ENCODE measurements at regions not wholly inside any gene's neighbourhood (a gene's known extent, or its start where the extent isn't known, plus 50 kb on each side); places are given as distances from the start of the nearest gene placed in this dataset.

DNA sequence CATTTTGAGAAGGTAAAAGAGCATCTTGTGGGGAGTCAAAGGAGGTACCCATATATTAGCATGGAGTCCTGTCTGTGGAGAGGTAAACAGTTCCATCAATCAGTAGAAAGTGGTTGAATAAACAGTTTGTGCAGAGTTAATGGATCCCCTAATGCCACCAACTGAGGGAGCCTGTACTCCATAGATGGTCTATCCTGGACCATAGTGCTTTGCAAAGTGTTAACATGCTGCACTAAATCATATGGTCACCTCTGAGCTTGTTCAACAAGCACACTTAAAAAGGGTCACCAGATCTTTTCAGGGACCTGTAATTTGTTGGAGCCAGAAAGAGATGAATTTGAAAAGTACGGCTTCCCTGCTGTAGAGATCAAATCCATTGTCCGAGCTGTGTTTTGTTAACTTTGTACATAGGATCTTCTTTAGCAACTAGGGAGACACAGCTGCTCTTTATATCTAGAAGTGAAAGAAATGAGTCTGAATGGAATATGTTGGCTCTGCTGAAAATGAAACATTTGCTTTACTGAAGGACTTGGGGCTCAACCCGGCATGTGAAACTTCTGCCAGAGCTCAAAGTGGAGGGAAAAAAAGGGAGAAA, 366.4 kb downstream of the ETNK1 start:
- TF ChIP-seq, protein P1, sequence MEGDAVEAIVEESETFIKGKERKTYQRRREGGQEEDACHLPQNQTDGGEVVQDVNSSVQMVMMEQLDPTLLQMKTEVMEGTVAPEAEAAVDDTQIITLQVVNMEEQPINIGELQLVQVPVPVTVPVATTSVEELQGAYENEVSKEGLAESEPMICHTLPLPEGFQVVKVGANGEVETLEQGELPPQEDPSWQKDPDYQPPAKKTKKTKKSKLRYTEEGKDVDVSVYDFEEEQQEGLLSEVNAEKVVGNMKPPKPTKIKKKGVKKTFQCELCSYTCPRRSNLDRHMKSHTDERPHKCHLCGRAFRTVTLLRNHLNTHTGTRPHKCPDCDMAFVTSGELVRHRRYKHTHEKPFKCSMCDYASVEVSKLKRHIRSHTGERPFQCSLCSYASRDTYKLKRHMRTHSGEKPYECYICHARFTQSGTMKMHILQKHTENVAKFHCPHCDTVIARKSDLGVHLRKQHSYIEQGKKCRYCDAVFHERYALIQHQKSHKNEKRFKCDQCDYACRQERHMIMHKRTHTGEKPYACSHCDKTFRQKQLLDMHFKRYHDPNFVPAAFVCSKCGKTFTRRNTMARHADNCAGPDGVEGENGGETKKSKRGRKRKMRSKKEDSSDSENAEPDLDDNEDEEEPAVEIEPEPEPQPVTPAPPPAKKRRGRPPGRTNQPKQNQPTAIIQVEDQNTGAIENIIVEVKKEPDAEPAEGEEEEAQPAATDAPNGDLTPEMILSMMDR (IDR thresholded peaks at IDR 0.05; ENCODE audit: borderline replicate concordance, insufficient read depth, low read depth, low read length), result no peak
- no peak overlapping the region for H3K4me3 ChIP-seq (ENCODE audit: low read depth, low read length)

GRCh38 chr12:22993609-22994315, 368.8 kb downstream of the ETNK1 start:
- H3K4me3 ChIP-seq (ENCODE audit: low read depth, low read length), result no peak overlapping the region
- TF ChIP-seq, protein P1 (IDR thresholded peaks at IDR 0.05; ENCODE audit: borderline replicate concordance, insufficient read depth, low read depth, low read length), result no peak

- no peak overlapping the region for H3K4me3 ChIP-seq (ENCODE audit: low read depth, low read length)
- TF ChIP-seq, protein P1 (IDR thresholded peaks at IDR 0.05; ENCODE audit: borderline replicate concordance, insufficient read depth, low read depth, low read length), result no peak
Measured at GRCh38 chr12:22994316-22994675, 369.3 kb downstream of the ETNK1 start.

GRCh38 chr12:23001487-23001886, 376.5 kb downstream of the ETNK1 start:
- TF ChIP-seq, protein P1 (IDR thresholded peaks at IDR 0.05; ENCODE audit: borderline replicate concordance, insufficient read depth, low read depth, low read length), result no peak
- H3K4me3 ChIP-seq (ENCODE audit: low read depth, low read length), result no peak overlapping the region

- H3K4me3 ChIP-seq (ENCODE audit: low read depth, low read length), result no peak overlapping the region
- TF ChIP-seq, protein P1 (IDR thresholded peaks at IDR 0.05; ENCODE audit: borderline replicate concordance, insufficient read depth, low read depth, low read length), result no peak
Measured at GRCh38 chr12:23002381-23002780, 377.4 kb downstream of the ETNK1 start.

- TF ChIP-seq, protein P1 (IDR thresholded peaks at IDR 0.05; ENCODE audit: borderline replicate concordance, insufficient read depth, low read depth, low read length), result no peak
- no peak overlapping the region for H3K4me3 ChIP-seq (ENCODE audit: low read depth, low read length)
Measured at GRCh38 chr12:23004473-23005020, 379.6 kb downstream of the ETNK1 start.

GRCh38 chr12:23005387-23005786, 380.4 kb downstream of the ETNK1 start:
- no peak overlapping the region for H3K4me3 ChIP-seq (ENCODE audit: low read depth, low read length)
- TF ChIP-seq, protein P1 (IDR thresholded peaks at IDR 0.05; ENCODE audit: borderline replicate concordance, insufficient read depth, low read depth, low read length), result no peak
